ENCODE measurements at regions not wholly inside any gene's neighbourhood (a gene's known extent, or its start where the extent isn't known, plus 50 kb on each side); places are given as distances from the start of the nearest gene placed in this dataset.

DNA sequence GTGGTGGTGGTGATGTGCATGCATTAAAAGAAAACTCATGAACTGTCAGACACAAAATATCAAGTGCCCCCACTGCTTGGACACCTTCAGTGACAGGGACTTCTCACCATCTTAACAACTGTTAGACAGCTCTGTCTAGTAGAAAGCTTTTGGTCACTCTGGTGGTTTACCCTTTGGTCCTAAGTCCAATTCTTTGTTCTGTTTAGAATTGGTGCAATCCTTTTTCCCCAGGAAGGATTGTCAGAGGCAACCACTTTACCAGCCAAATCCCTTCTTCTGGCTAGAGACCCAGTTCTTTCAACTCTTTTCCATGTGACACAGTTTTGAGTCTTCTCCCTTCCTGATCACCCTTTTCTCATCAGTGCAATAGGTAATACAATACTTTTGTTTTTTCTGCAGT, 140.2 kb downstream of the SEC61B start:
- DNase-seq (no peak), ATAC-seq (ENCODE audit: insufficient read depth, low FRiP score) (no peak)
- H3K9ac ChIP-seq (ENCODE audit: insufficient read depth in 1 of 2, low read length in 2 of 2), result no peak overlapping the region
- no peaks in the 10 kb centered on the region for H3K9me3 ChIP-seq (ENCODE audit: control insufficient read depth in 4 of 4, insufficient read depth in 3 of 4, low read length in 3 of 4)
- TF ChIP-seq, protein P1, sequence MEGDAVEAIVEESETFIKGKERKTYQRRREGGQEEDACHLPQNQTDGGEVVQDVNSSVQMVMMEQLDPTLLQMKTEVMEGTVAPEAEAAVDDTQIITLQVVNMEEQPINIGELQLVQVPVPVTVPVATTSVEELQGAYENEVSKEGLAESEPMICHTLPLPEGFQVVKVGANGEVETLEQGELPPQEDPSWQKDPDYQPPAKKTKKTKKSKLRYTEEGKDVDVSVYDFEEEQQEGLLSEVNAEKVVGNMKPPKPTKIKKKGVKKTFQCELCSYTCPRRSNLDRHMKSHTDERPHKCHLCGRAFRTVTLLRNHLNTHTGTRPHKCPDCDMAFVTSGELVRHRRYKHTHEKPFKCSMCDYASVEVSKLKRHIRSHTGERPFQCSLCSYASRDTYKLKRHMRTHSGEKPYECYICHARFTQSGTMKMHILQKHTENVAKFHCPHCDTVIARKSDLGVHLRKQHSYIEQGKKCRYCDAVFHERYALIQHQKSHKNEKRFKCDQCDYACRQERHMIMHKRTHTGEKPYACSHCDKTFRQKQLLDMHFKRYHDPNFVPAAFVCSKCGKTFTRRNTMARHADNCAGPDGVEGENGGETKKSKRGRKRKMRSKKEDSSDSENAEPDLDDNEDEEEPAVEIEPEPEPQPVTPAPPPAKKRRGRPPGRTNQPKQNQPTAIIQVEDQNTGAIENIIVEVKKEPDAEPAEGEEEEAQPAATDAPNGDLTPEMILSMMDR (IDR thresholded peaks at IDR 0.05; ENCODE audit: control extremely low read depth, extremely low read depth), result no peak
- H3K36me3 ChIP-seq (ENCODE audit: control insufficient read depth in 4 of 4, insufficient read depth in 4 of 4, low read length in 4 of 4), result no peaks in the 10 kb centered on the region
- peaks cover 0 to 14% (median 5%) of the 10 kb centered on the region in 5 donors for H3K4me1 ChIP-seq (ENCODE audit: control insufficient read depth in 5 of 5, insufficient read depth in 5 of 5, low read length in 5 of 5)
- no peak overlapping the region for H3K4me3 ChIP-seq
- H3K27ac ChIP-seq (ENCODE audit: low read depth in 1 of 2, low read length in 1 of 2), result no peak overlapping the region
- H3K27me3 ChIP-seq (ENCODE audit: control insufficient read depth in 3 of 3, insufficient read depth in 3 of 3, low read length in 2 of 3), result peaks cover 0 to 42% (median 14%) of the 10 kb centered on the region in 3 donors

DNA sequence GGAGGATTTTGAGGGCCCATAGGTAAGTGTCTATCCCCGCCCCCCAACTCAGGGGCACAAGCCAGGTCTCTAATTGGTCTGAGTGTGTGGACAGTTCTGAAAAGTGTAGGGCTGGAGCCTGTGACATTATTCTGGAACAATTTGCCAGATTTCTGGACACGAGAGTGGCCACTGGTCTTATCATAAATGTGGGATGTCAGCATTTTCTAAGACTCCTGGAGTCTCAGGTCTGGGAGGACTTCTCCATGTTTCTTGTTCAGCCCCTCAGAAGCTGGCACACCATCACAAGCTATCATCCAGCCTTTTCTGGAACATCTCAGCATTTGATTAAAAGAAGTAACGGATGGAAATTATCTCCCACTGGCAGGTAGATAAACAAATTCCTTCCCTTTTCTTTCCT, 141.4 kb downstream of the SEC61B start:
- no peak overlapping the region for H3K9ac ChIP-seq (ENCODE audit: insufficient read depth in 1 of 2, low read length in 2 of 2)
- TF ChIP-seq, protein P1 (IDR thresholded peaks at IDR 0.05; ENCODE audit: control extremely low read depth, extremely low read depth), result no peak
- peaks cover 0 to 47% (median 12%) of the 10 kb centered on the region in 3 donors for H3K27me3 ChIP-seq (ENCODE audit: control insufficient read depth in 3 of 3, insufficient read depth in 3 of 3, low read length in 2 of 3)
- 81 to 87% methylated on average over 3 of the region's 3 CpGs for WGBS, 2 donors
- no peaks in the 10 kb centered on the region for H3K9me3 ChIP-seq (ENCODE audit: control insufficient read depth in 4 of 4, insufficient read depth in 3 of 4, low read length in 3 of 4)
- no peak overlapping the region for H3K27ac ChIP-seq (ENCODE audit: low read depth in 1 of 2, low read length in 1 of 2)
- ATAC-seq (ENCODE audit: insufficient read depth, low FRiP score), result no peak
- H3K36me3 ChIP-seq (ENCODE audit: control insufficient read depth in 4 of 4, insufficient read depth in 4 of 4, low read length in 4 of 4), result no peaks in the 10 kb centered on the region
- no peak overlapping the region for H3K4me3 ChIP-seq
- H3K4me1 ChIP-seq (ENCODE audit: control insufficient read depth in 5 of 5, insufficient read depth in 5 of 5, low read length in 5 of 5), result peaks cover 5 to 26% (median 12%) of the 10 kb centered on the region in 5 donors
- DNase-seq, result no peak

DNA sequence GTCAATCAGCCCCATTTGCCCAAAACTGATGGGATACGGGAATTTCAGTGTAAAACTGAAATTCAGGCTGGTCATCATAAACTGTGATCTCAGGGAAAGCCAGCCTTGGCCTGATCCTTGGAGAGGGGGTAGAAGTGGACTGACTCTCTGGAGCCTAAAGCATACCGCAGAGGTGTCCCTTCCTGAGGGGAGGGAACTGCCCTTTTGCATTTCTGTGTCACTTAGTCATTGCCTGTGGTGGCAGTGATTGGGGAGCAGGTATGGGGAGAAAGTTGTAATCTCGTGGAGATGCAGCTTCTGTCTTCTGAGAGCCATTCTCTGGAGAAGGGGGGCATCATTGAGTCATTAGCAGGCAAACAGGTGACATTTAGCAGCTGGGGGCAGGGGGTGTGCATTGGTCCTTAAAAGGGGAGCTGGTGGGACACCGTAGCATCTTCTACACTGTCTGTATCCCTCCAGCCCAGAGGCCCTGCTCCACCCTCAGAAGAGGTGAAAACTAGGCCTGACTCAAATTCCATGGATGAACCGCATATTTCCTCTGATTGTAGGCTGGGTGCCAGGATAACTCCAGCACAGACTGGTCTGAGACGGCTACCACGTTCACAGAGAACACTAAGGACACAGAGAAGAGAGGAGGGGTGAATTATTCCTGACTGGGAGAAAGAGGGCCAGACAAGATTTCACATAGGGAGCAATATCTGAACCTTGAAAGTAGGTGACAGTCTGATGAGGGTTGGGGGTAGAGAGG, 143.3 kb downstream of the SEC61B start:
- peaks cover 5 to 44% (median 18%) of the 10 kb centered on the region in 5 donors for H3K4me1 ChIP-seq (ENCODE audit: control insufficient read depth in 5 of 5, insufficient read depth in 5 of 5, low read length in 5 of 5)
- no peak for ATAC-seq (ENCODE audit: insufficient read depth, low FRiP score)
- peak in 2 of 3 donors; percentile 24 to 49 for DNase-seq
- no peak overlapping the region for H3K4me3 ChIP-seq
- H3K36me3 ChIP-seq (ENCODE audit: control insufficient read depth in 4 of 4, insufficient read depth in 4 of 4, low read length in 4 of 4), result no peaks in the 10 kb centered on the region
- H3K9me3 ChIP-seq (ENCODE audit: control insufficient read depth in 4 of 4, insufficient read depth in 3 of 4, low read length in 3 of 4), result no peaks in the 10 kb centered on the region
- H3K27me3 ChIP-seq (ENCODE audit: control insufficient read depth in 3 of 3, insufficient read depth in 3 of 3, low read length in 2 of 3), result peaks cover 0 to 32% (median 7%) of the 10 kb centered on the region in 3 donors
- WGBS, 2 donors, result 62 to 74% methylated on average over 7 of the region's 7 CpGs
- TF ChIP-seq, protein P1 (IDR thresholded peaks at IDR 0.05; ENCODE audit: control extremely low read depth, extremely low read depth), result no peak
- H3K27ac ChIP-seq (ENCODE audit: low read depth in 1 of 2, low read length in 1 of 2), result no peak overlapping the region
- no peak overlapping the region for H3K9ac ChIP-seq (ENCODE audit: insufficient read depth in 1 of 2, low read length in 2 of 2)
